ENCODE measurements at regions not wholly inside any gene's neighbourhood (a gene's known extent, or its start where the extent isn't known, plus 50 kb on each side); places are given as distances from the start of the nearest gene placed in this dataset.

DNA sequence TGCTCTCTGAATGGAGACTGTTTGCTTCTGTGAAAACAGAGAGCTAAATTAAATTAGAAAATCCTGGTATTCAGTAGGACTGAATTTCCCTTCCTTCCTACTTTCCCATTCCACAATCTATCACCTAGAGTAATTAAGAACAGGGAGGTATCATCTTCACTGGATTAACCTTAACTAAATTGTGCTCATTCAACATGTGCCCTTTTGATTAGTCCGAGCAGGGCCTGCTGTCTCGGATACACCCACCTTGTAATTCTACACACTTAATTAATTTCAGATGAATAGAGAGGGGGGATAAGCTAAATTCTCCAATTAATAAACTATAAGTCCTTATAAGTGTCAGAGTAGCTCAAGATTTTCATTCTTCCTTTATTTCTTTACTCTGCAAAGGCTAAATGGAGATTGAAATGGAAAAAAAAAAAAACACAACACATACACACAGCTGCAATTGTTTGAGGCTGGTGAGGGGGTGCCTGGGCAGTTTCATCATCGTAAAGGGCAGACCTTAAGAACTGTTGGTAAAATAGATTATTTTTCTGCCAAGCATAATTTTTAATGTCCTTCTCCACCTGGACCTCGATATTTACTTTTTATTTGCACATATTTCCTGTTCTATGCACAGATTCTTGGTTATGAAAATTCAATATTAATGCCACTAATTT lies 157.1 kb upstream of the SIX2 start:
- 87 to 89% methylated on average over 4 of the region's 4 CpGs for WGBS, 2 donors
- H3K36me3 ChIP-seq (ENCODE audit: low read depth, missing control alignments): no peaks in the 10 kb centered on the region
- peaks cover 9% of the 10 kb centered on the region for H3K4me1 ChIP-seq
- no peak for TF ChIP-seq POLR2A (IDR thresholded peaks at IDR 0.05)
- TF ChIP-seq, protein P1, sequence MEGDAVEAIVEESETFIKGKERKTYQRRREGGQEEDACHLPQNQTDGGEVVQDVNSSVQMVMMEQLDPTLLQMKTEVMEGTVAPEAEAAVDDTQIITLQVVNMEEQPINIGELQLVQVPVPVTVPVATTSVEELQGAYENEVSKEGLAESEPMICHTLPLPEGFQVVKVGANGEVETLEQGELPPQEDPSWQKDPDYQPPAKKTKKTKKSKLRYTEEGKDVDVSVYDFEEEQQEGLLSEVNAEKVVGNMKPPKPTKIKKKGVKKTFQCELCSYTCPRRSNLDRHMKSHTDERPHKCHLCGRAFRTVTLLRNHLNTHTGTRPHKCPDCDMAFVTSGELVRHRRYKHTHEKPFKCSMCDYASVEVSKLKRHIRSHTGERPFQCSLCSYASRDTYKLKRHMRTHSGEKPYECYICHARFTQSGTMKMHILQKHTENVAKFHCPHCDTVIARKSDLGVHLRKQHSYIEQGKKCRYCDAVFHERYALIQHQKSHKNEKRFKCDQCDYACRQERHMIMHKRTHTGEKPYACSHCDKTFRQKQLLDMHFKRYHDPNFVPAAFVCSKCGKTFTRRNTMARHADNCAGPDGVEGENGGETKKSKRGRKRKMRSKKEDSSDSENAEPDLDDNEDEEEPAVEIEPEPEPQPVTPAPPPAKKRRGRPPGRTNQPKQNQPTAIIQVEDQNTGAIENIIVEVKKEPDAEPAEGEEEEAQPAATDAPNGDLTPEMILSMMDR (IDR thresholded peaks at IDR 0.05): no peak
- no peak for DNase-seq
- no peak overlapping the region for H3K4me3 ChIP-seq
- no peaks in the 10 kb centered on the region for H3K27me3 ChIP-seq
- intact Hi-C loops (cut with DNase I; ENCODE audit: low total_unique reads): no loop called here
- no peaks in the 10 kb centered on the region for H3K9me3 ChIP-seq
- no peak overlapping the region for H3K27ac ChIP-seq

GRCh38 chr2:45162711-45163110 lies 153.5 kb upstream of the SIX2 start:
- H3K9me3 ChIP-seq: no peaks in the 10 kb centered on the region
- WGBS, 2 donors: 87 to 89% methylated on average over 1 of the region's 1 CpG
- TF ChIP-seq, protein P1 (IDR thresholded peaks at IDR 0.05): no peak
- TF ChIP-seq POLR2A (IDR thresholded peaks at IDR 0.05): no peak
- H3K36me3 ChIP-seq (ENCODE audit: low read depth, missing control alignments): no peaks in the 10 kb centered on the region
- no peak for DNase-seq
- H3K4me3 ChIP-seq: no peak overlapping the region
- intact Hi-C loops (cut with DNase I; ENCODE audit: low total_unique reads): no loop called here
- no peaks in the 10 kb centered on the region for H3K4me1 ChIP-seq
- H3K27me3 ChIP-seq: no peaks in the 10 kb centered on the region
- no peak overlapping the region for H3K27ac ChIP-seq

DNA sequence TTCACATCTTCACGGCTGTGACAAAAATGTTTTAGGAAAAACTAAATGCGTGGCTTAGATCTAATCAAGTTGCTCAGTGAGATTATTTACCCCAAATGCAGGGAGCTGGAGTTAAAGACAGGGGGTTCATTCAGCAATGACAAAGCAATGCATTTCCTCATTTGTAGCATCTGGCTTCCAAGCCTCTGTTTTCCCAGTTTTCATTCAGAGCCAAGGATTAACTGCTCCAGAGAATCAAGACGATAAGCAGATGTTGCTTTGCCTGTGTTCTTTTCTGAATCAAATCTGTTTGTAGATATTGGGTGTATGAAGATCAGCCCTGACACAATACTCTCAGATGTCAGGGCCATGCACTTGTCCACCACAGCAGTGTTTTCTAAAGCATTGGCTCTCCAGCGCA lies 147.4 kb upstream of the SIX2 start:
- WGBS, 2 donors: 65 to 79% methylated on average over 4 of the region's 4 CpGs
- no peak for TF ChIP-seq POLR2A (IDR thresholded peaks at IDR 0.05)
- TF ChIP-seq, protein P1 (IDR thresholded peaks at IDR 0.05): no peak
- Histone ChIP-seq H3K9me3 (no peaks in the 10 kb centered on the region), H3K36me3 (ENCODE audit: low read depth, missing control alignments) (no peaks in the 10 kb centered on the region), H3K4me1 (no peaks in the 10 kb centered on the region), H3K4me3 (no peak overlapping the region), H3K27ac (no peak overlapping the region), H3K27me3 (no peaks in the 10 kb centered on the region)
- intact Hi-C loops (cut with DNase I; ENCODE audit: low total_unique reads): no loop called here
- no peak for DNase-seq

GRCh38 chr2:45154606-45155155 lies 145.4 kb upstream of the SIX2 start:
- no peaks in the 10 kb centered on the region for H3K4me1 ChIP-seq
- H3K27me3 ChIP-seq: no peaks in the 10 kb centered on the region
- WGBS, 2 donors: 84 to 86% methylated on average over 4 of the region's 4 CpGs
- H3K4me3 ChIP-seq: no peak overlapping the region
- H3K27ac ChIP-seq: no peak overlapping the region
- intact Hi-C loops (cut with DNase I; ENCODE audit: low total_unique reads): no loop called here
- H3K9me3 ChIP-seq: no peaks in the 10 kb centered on the region
- no peaks in the 10 kb centered on the region for H3K36me3 ChIP-seq (ENCODE audit: low read depth, missing control alignments)
- TF ChIP-seq, protein P1 (IDR thresholded peaks at IDR 0.05): no peak
- no peak for TF ChIP-seq POLR2A (IDR thresholded peaks at IDR 0.05)
- no peak for DNase-seq

- Histone ChIP-seq H3K4me3 (no peak overlapping the region), H3K27ac (no peak overlapping the region), H3K36me3 (ENCODE audit: low read depth, missing control alignments) (no peaks in the 10 kb centered on the region), H3K27me3 (no peaks in the 10 kb centered on the region), H3K4me1 (no peaks in the 10 kb centered on the region), H3K9me3 (no peaks in the 10 kb centered on the region)
- intact Hi-C loops (cut with DNase I; ENCODE audit: low total_unique reads): no loop called here
- 40 to 59% methylated on average over 1 of the region's 1 CpG for WGBS, 2 donors
- no peak for TF ChIP-seq POLR2A (IDR thresholded peaks at IDR 0.05)
- TF ChIP-seq, protein P1 (IDR thresholded peaks at IDR 0.05): no peak
- no peak for DNase-seq
Observed at GRCh38 chr2:45154144-45154543, 144.9 kb upstream of the SIX2 start.

Measured in testis (tissue), 2 donors.